WI38 (cell line): ENCODE measurements at regions not wholly inside any gene's neighbourhood (a gene's known extent, or its start where the extent isn't known, plus 50 kb on each side); places are given as distances from the start of the nearest gene placed in this dataset.

ENCODE experiments used
- H3K4me3 ChIP-seq: 2 replicates; pipeline ENCODE4 v1.5.1; 2011; ENCODE audit warnings: low read depth, mild to moderate bottlenecking, control low read depth, low read length
- CTCF ChIP-seq: IDR thresholded peaks from 2 replicates; pipeline ENCODE4 v1.5.1; 2012; ENCODE audit warnings: low read depth, mild to moderate bottlenecking, control low read depth, low read length

DNA sequence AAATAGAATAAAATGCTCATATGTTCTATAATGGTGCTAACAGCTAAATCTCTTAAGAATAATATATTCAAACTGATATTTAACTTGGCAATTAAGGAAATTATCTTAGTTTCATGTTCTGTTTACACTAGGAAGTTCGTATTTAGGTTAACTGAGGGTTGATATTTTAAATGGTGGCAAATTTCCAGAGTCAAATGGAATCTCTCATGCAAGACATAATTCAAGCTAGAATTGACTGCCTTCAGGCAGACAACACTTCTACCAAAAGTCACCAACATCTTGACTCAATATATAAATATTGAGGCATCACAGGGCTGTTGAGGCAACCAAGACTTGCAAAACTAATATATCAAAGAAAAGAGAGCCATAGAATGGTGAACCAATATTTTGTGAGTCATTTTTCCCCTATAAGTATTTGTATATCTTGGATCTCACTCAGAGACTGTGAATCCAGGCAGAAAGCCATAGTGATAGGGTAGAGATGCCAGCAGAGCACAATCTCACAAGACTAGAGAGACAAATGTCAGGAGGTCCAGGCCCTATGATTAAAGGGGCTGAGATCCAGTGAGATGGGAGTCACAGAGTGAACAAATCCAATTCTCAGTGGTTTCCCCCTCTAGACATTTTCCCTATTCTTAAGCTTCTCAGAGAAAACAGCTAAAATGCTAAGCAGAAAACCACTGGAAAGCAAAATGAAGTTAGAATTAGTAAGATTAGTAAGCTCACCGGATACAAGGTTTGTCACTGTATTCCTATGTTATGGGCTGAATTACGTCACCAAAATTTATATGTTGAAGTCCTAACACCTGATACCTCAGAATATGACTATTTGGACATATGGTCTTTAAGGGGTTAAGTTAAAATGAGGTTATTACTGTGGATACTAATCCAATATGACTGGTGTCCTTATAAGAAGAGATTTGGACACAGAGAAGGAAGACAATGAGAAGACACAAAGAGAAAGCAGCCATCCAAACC is 358.2 kb upstream of the UBE2E3 start:
- H3K4me3 ChIP-seq: no peak overlapping the region
- no peak for TF ChIP-seq CTCF

DNA sequence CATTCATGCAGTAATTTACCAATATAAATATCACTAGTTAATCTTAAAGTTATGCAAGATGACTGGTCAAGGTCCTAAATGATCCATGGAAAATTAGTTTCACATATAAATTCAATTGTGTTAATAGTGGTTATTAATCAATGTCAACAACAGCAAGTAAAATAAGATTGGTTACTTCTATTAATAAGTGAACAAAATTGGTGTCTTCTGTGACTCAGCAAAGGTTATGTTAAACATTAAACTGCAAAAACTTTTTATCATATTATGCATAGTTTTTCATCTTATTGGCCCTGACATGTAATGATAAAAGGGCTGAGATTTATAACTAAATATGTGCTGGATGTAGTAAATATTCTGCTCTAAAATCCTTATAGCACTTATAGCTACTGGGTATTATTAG is 359.0 kb upstream of the UBE2E3 start:
- H3K4me3 ChIP-seq: no peak overlapping the region
- no peak for TF ChIP-seq CTCF

- H3K4me3 ChIP-seq: no peak overlapping the region
- no peak for TF ChIP-seq CTCF
Measured at GRCh38 chr2:180618570-180618969, 361.8 kb upstream of the UBE2E3 start.

DNA sequence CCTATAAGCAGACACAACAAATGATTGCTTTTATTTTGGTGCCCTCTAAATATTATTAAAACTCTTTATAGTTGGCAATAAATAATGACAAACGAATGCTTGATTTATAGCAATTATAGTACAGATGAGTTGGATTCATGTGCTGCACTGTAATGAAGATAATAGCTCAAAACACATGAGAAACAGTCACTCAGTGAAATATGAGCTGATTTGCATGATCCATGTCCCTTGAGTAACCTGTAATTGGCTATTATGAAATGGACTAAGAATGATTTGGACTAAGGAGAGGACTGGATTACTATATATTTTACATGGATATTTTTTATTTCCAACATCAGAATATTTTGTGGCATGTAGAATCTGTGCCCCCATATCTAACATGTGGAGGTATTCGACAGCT is 365.6 kb upstream of the UBE2E3 start:
- H3K4me3 ChIP-seq: no peak overlapping the region
- TF ChIP-seq CTCF: no peak

DNA sequence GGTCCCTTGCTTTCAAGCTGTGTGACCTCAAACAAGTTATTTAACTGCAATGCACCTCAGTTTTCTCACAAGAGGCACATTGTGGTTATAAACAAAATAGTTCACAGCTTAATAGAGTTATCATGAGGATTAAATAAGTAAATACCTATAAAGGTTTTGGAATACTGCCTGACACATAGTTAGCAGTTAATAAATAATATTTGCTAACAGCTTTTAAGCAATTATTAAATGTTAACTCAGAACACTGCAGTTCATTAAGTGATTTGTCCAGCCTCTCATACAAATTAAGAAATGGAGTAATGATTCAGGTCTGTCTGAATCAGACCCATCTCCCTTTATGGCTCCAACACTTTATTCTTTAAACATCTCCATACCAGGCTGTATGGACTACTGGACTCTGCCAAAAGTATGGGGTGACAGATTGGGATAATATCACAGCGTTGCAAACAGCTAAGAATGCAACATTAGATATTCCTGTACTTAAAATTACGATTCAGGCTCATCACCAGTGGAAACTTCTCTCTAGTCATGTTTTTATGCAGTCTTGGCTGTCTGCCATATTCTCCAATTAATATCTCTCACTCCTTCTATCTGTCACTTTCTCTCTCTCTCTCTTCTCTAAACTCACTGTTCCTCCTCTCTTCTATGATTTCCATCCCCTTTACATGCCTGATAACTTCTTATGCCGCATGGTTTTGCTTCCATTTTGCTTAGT is 370.6 kb upstream of the UBE2E3 start:
- no peak overlapping the region for H3K4me3 ChIP-seq
- no peak for TF ChIP-seq CTCF

- H3K4me3 ChIP-seq: no peak overlapping the region
- no peak for TF ChIP-seq CTCF
Measured at GRCh38 chr2:180607514-180608049, 372.8 kb upstream of the UBE2E3 start.

GRCh38 chr2:180604077-180604476 is 376.3 kb upstream of the UBE2E3 start:
- TF ChIP-seq CTCF: no peak
- no peak overlapping the region for H3K4me3 ChIP-seq
